ENCODE measurements at regions not wholly inside any gene's neighbourhood (a gene's known extent, or its start where the extent isn't known, plus 50 kb on each side); places are given as distances from the start of the nearest gene placed in this dataset.
"Not testable (repeated sequence)": the region's sequence is repeated elsewhere in the genome, so short reads cannot be mapped to it uniquely, and the experiment has no call there.

- DNase-seq (ENCODE audit: low spot score), result no peak
Observed at GRCh38 chr14:86388216-86388615, 858.3 kb downstream of the FLRT2 start.

GRCh38 chr14:86373886-86374285, 843.9 kb downstream of the FLRT2 start:
- DNase-seq (ENCODE audit: low spot score), result no peak

GRCh38 chr14:86372402-86372801, 842.5 kb downstream of the FLRT2 start:
- DNase-seq (ENCODE audit: low spot score), result no peak

- no peak for DNase-seq (ENCODE audit: low spot score)
Observed at GRCh38 chr14:86364634-86365033, 834.7 kb downstream of the FLRT2 start.

- no peak for DNase-seq (ENCODE audit: low spot score)
Observed at GRCh38 chr14:86363576-86363975, 833.6 kb downstream of the FLRT2 start.

- no peak for DNase-seq (ENCODE audit: low spot score)
Observed at GRCh38 chr14:86363047-86363446, 833.1 kb downstream of the FLRT2 start.

GRCh38 chr14:86357876-86358275, 827.9 kb downstream of the FLRT2 start:
- DNase-seq (ENCODE audit: low spot score), result no peak

- DNase-seq (ENCODE audit: low spot score), result no peak
Observed at GRCh38 chr14:86357119-86357518, 827.2 kb downstream of the FLRT2 start.

GRCh38 chr14:86346818-86347384, 817.0 kb downstream of the FLRT2 start:
- DNase-seq (ENCODE audit: low spot score), result no peak

- DNase-seq (ENCODE audit: low spot score), result no peak
Observed at GRCh38 chr14:86334355-86334754, 804.4 kb downstream of the FLRT2 start.

GRCh38 chr14:86333493-86333892, 803.5 kb downstream of the FLRT2 start:
- DNase-seq (ENCODE audit: low spot score), result no peak

- no peak for DNase-seq (ENCODE audit: low spot score)
Observed at GRCh38 chr14:86331341-86331740, 801.4 kb downstream of the FLRT2 start.

GRCh38 chr14:86321151-86321550, 791.2 kb downstream of the FLRT2 start:
- no peak for DNase-seq (ENCODE audit: low spot score)

GRCh38 chr14:86312154-86312665, 782.3 kb downstream of the FLRT2 start:
- DNase-seq (ENCODE audit: low spot score), result not testable (repeated sequence)

GRCh38 chr14:86311151-86311550, 781.2 kb downstream of the FLRT2 start:
- no peak for DNase-seq (ENCODE audit: low spot score)

- no peak for DNase-seq (ENCODE audit: low spot score)
Observed at GRCh38 chr14:86310611-86311010, 780.7 kb downstream of the FLRT2 start.

GRCh38 chr14:86310148-86310547, 780.2 kb downstream of the FLRT2 start:
- DNase-seq (ENCODE audit: low spot score), result no peak

GRCh38 chr14:86305058-86305457, 775.1 kb downstream of the FLRT2 start:
- DNase-seq (ENCODE audit: low spot score), result no peak

- no peak for DNase-seq (ENCODE audit: low spot score)
Observed at GRCh38 chr14:86299994-86300393, 770.0 kb downstream of the FLRT2 start.

- DNase-seq (ENCODE audit: low spot score), result peak; percentile 50
Observed at GRCh38 chr14:86296173-86296572, 766.2 kb downstream of the FLRT2 start.

- DNase-seq (ENCODE audit: low spot score), result no peak
Observed at GRCh38 chr14:86288336-86288735, 758.4 kb downstream of the FLRT2 start.

GRCh38 chr14:86279405-86279804, 749.5 kb downstream of the FLRT2 start:
- DNase-seq (ENCODE audit: low spot score), result no peak

- DNase-seq (ENCODE audit: low spot score), result no peak
Observed at GRCh38 chr14:86257973-86258372, 728.0 kb downstream of the FLRT2 start.

- DNase-seq (ENCODE audit: low spot score), result no peak
Observed at GRCh38 chr14:86243158-86243557, 713.2 kb downstream of the FLRT2 start.

Data from AG20443 (cell line).